GM23338 (cell line): ENCODE measurements at regions not wholly inside any gene's neighbourhood (a gene's known extent, or its start where the extent isn't known, plus 50 kb on each side); places are given as distances from the start of the nearest gene placed in this dataset.

Source experiments
- ATAC-seq: fragments of 200-7000 bp; cut with Tn5 transposase; 3 replicates; pipeline ENCODE4 v1.9.1; 2020
- DNase-seq: peaks from one replicate; pipeline ENCODE4 v3.0.0-alpha.2; 2015; ENCODE audit warnings: low spot score
- H2AFZ ChIP-seq: fragments of 200-600 bp; sonication (generic); 2 replicates; pipeline ENCODE4 v1.8.0; 2016; ENCODE audit warnings: antibody characterized with exemption, mild to moderate bottlenecking, moderate library complexity
- H3F3A ChIP-seq: fragments of 200-600 bp; sonication (generic); replicated peaks from 2 replicates; pipeline ENCODE4 v1.8.0; 2017; ENCODE audit warnings: antibody characterized with exemption, mixed run types, low read depth
- H3K27ac ChIP-seq: fragments of 200-600 bp; sonication (generic); 2 replicates; pipeline ENCODE4 v1.6.1; 2016; ENCODE audit warnings: low read depth
- H3K27me3 ChIP-seq: fragments of 200-600 bp; sonication (generic); 2 replicates; pipeline ENCODE4 v1.8.0; 2016; ENCODE audit warnings: mild to moderate bottlenecking, mixed run types, moderate library complexity; ENCODE audit not compliant: insufficient read depth
- H3K36me3 ChIP-seq: fragments of 200-600 bp; sonication (generic); 2 replicates; pipeline ENCODE4 v1.8.0; 2016; ENCODE audit warnings: mild to moderate bottlenecking; ENCODE audit not compliant: insufficient read depth
- H3K4me1 ChIP-seq: fragments of 200-600 bp; sonication (generic); 2 replicates; pipeline ENCODE4 v1.8.0; 2016; ENCODE audit warnings: mild to moderate bottlenecking, moderate library complexity; ENCODE audit not compliant: insufficient read depth
- H3K4me2 ChIP-seq: fragments of 200-600 bp; sonication (generic); 2 replicates; pipeline ENCODE4 v1.7.1; 2017; ENCODE audit warnings: mixed run types
- H3K4me3 ChIP-seq: fragments of 200-600 bp; sonication (generic); 2 replicates; pipeline ENCODE4 v1.6.1; 2016; ENCODE audit warnings: mixed run types
- H3K79me2 ChIP-seq: fragments of 200-600 bp; sonication (generic); replicated peaks from 2 replicates; pipeline ENCODE4 v1.8.0; 2017; ENCODE audit warnings: mild to moderate bottlenecking; ENCODE audit not compliant: insufficient read depth
- H3K9me2 ChIP-seq: fragments of 200-600 bp; sonication (generic); 2 replicates; pipeline ENCODE4 v1.8.0; 2017; ENCODE audit not compliant: insufficient read depth
- H4K20me1 ChIP-seq: fragments of 200-600 bp; sonication (generic); replicated peaks from 2 replicates; pipeline ENCODE4 v1.8.0; 2017; ENCODE audit warnings: mild to moderate bottlenecking; ENCODE audit not compliant: insufficient read depth
- H3K27ac Mint-ChIP-seq: 2 replicates; pipeline ENCODE4 v1.8.0; 2020; ENCODE audit warnings: inconsistent platforms, mild to moderate bottlenecking, moderate library complexity, mixed read lengths
- H3K27me3 Mint-ChIP-seq: 3 replicates; pipeline ENCODE4 v1.8.0; 2022; ENCODE audit warnings: low read depth, mild to moderate bottlenecking, moderate library complexity, mixed read lengths, inconsistent platforms; ENCODE audit not compliant: insufficient read depth, poor library complexity
- H3K36me3 Mint-ChIP-seq: 3 replicates; pipeline ENCODE4 v1.8.0; 2021; ENCODE audit warnings: low read depth, mild to moderate bottlenecking, inconsistent platforms, moderate library complexity, mixed read lengths
- H3K4me1 Mint-ChIP-seq: 3 replicates; pipeline ENCODE4 v1.8.0; 2020; ENCODE audit warnings: mild to moderate bottlenecking, inconsistent platforms, mixed read lengths
- H3K4me3 Mint-ChIP-seq: 3 replicates; pipeline ENCODE4 v1.8.0; 2021; ENCODE audit warnings: moderate library complexity, mild to moderate bottlenecking, inconsistent platforms, mixed read lengths
- H3K9me3 Mint-ChIP-seq: 3 replicates; pipeline ENCODE4 v1.8.0; 2020; ENCODE audit warnings: moderate library complexity, mild to moderate bottlenecking, inconsistent platforms, mixed read lengths
- CREB1 ChIP-seq: fragments of 250-450 bp; sonication (Bioruptor Pico); IDR thresholded peaks from 2 replicates; pipeline ENCODE4 v1.5.0; 2020; ENCODE audit warnings: low read depth, mild to moderate bottlenecking, moderate library complexity
- EZH2 ChIP-seq: fragments of 200-600 bp; sonication (generic); IDR thresholded peaks from one replicate; pipeline ENCODE4 v1.8.0; 2017; ENCODE audit warnings: antibody characterized with exemption, mild to moderate bottlenecking, low read depth; ENCODE audit not compliant: unreplicated experiment
- EZH2phosphoT487 ChIP-seq: fragments of 200-600 bp; sonication (generic); IDR thresholded peaks from one replicate; pipeline ENCODE4 v1.8.1; 2018; ENCODE audit warnings: antibody characterized with exemption; ENCODE audit not compliant: unreplicated experiment
- JUNB ChIP-seq: IDR thresholded peaks from one replicate; pipeline ENCODE4 v1.6.1; 2016; ENCODE audit warnings: antibody characterized with exemption; ENCODE audit not compliant: unreplicated experiment
- NANOG ChIP-seq: IDR thresholded peaks from 2 replicates; pipeline ENCODE4 v1.6.1; 2016; ENCODE audit warnings: antibody characterized with exemption, borderline replicate concordance
- POLR2AphosphoS5 ChIP-seq: IDR thresholded peaks from 2 replicates; pipeline ENCODE4 v1.6.1; 2016; ENCODE audit warnings: antibody characterized with exemption, low read depth
- STAT1 ChIP-seq: IDR thresholded peaks from one replicate; pipeline ENCODE4 v1.6.1; 2016; ENCODE audit warnings: antibody characterized with exemption; ENCODE audit not compliant: unreplicated experiment
- ZNF114 ChIP-seq: fragments of 250-450 bp; sonication (Bioruptor Pico); IDR thresholded peaks from 2 replicates; pipeline ENCODE4 v1.5.0; 2020; ENCODE audit warnings: mild to moderate bottlenecking, moderate library complexity
- ZNF331 ChIP-seq: fragments of 250-450 bp; sonication (Bioruptor Pico); IDR thresholded peaks from 2 replicates; pipeline ENCODE4 v1.5.0; 2020; ENCODE audit warnings: low read depth, mild to moderate bottlenecking, moderate library complexity
- TF ChIP-seq, protein P1 (sequence below): fragments of 250-450 bp; sonication (Bioruptor Pico); IDR thresholded peaks from 2 replicates; pipeline ENCODE4 v1.5.0; 2020; ENCODE audit warnings: mild to moderate bottlenecking, moderate library complexity
- TF ChIP-seq, protein P2 (sequence below): IDR thresholded peaks from one replicate; pipeline ENCODE4 v1.6.1; 2018; ENCODE audit warnings: antibody characterized with exemption; ENCODE audit not compliant: unreplicated experiment
- TF ChIP-seq, protein P3 (sequence below), 2 experiments: fragments of 200-600 bp in 1 of 2; sonication (generic) in 1 of 2; conservative IDR thresholded peaks; 2 replicates each; pipeline versions ENCODE4 v1.5.1 to v1.6.1; 2016 to 2017; ENCODE audit warnings: antibody characterized with exemption in 2 of 2, low read depth in 2 of 2, mild to moderate bottlenecking in 2 of 2, moderate library complexity in 1 of 2
- TF ChIP-seq, protein P4 (sequence below): IDR thresholded peaks from 2 replicates; pipeline ENCODE4 v1.6.1; 2016; ENCODE audit warnings: antibody characterized with exemption

DNA sequence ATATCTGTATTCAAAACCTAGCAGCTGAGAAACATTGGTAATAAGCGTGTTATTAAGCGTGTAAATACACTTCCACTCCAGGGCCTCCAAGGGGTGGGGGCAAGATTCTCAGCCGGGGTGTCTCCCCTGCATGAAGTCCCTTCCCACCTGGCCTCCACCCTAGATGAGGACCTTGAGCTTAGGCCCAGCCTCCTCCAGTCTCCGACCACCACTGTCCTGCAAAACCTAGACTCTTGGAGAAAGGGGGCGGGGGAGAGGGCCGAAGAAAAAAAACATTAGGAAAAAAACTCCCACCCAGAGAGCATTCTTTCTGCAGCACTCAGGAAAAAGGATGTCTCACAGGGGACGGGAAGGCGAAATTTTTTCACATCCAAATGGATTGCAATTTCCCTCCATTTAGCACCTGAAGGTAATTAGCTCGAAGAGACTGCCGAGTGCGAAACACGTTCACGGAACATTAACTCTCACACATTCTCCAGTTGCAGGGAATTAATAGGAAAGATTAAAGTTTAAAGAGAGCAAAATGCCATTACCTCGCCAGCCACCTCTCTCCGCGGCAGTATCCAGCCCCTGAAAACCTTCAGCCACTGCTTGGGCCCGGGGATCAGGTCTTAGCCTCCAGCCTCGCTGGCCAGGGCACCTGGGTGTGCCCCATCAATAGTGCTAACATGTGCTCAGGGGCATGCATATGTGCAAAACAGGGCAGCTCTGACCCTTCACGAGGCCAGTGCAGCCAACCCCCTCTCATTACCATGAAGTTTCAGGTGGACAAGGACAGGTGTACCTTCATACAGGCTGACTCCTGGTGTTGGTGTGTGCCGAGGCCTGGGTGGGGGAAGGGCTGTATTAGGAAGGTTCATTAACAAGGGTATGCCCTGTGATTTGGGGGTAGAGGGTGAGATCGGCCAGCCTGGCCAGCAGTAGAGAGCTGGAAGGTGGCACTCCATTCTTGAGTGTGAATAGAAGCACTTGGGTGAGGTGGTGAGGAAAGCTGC is 77.2 kb downstream of the HIF1AN start:
- Histone ChIP-seq H3K9me2 (0 out of 2 replicates have a peak, but pooled peaks cover 7% of the 10 kb centered on the region), H3K27ac (no peak overlapping the region), H4K20me1 (no peaks in the 10 kb centered on the region), H3K4me2 (no peak overlapping the region), H3K36me3 (no peaks in the 10 kb centered on the region), H3K4me1 (no peaks in the 10 kb centered on the region), H2AFZ (0 out of 2 replicates have a peak overlapping the region, but pooled peaks have one; percentile 10), H3F3A (no peaks in the 10 kb centered on the region), H3K4me3 (no peak overlapping the region), H3K27me3 (no peaks in the 10 kb centered on the region), H3K79me2 (no peaks in the 10 kb centered on the region)
- H3K36me3 Mint-ChIP-seq, result no peaks in the 10 kb centered on the region
- DNase-seq (no peak), ATAC-seq (no peak; the same call in 2 of the 3 replicates)
- 0 out of 2 replicates have a peak overlapping the region, but pooled peaks have one; percentile 43 for H3K27ac Mint-ChIP-seq
- H3K9me3 Mint-ChIP-seq, result no peaks in the 10 kb centered on the region; the same call in 2 of the 3 replicates
- TF ChIP-seq, protein P1, sequence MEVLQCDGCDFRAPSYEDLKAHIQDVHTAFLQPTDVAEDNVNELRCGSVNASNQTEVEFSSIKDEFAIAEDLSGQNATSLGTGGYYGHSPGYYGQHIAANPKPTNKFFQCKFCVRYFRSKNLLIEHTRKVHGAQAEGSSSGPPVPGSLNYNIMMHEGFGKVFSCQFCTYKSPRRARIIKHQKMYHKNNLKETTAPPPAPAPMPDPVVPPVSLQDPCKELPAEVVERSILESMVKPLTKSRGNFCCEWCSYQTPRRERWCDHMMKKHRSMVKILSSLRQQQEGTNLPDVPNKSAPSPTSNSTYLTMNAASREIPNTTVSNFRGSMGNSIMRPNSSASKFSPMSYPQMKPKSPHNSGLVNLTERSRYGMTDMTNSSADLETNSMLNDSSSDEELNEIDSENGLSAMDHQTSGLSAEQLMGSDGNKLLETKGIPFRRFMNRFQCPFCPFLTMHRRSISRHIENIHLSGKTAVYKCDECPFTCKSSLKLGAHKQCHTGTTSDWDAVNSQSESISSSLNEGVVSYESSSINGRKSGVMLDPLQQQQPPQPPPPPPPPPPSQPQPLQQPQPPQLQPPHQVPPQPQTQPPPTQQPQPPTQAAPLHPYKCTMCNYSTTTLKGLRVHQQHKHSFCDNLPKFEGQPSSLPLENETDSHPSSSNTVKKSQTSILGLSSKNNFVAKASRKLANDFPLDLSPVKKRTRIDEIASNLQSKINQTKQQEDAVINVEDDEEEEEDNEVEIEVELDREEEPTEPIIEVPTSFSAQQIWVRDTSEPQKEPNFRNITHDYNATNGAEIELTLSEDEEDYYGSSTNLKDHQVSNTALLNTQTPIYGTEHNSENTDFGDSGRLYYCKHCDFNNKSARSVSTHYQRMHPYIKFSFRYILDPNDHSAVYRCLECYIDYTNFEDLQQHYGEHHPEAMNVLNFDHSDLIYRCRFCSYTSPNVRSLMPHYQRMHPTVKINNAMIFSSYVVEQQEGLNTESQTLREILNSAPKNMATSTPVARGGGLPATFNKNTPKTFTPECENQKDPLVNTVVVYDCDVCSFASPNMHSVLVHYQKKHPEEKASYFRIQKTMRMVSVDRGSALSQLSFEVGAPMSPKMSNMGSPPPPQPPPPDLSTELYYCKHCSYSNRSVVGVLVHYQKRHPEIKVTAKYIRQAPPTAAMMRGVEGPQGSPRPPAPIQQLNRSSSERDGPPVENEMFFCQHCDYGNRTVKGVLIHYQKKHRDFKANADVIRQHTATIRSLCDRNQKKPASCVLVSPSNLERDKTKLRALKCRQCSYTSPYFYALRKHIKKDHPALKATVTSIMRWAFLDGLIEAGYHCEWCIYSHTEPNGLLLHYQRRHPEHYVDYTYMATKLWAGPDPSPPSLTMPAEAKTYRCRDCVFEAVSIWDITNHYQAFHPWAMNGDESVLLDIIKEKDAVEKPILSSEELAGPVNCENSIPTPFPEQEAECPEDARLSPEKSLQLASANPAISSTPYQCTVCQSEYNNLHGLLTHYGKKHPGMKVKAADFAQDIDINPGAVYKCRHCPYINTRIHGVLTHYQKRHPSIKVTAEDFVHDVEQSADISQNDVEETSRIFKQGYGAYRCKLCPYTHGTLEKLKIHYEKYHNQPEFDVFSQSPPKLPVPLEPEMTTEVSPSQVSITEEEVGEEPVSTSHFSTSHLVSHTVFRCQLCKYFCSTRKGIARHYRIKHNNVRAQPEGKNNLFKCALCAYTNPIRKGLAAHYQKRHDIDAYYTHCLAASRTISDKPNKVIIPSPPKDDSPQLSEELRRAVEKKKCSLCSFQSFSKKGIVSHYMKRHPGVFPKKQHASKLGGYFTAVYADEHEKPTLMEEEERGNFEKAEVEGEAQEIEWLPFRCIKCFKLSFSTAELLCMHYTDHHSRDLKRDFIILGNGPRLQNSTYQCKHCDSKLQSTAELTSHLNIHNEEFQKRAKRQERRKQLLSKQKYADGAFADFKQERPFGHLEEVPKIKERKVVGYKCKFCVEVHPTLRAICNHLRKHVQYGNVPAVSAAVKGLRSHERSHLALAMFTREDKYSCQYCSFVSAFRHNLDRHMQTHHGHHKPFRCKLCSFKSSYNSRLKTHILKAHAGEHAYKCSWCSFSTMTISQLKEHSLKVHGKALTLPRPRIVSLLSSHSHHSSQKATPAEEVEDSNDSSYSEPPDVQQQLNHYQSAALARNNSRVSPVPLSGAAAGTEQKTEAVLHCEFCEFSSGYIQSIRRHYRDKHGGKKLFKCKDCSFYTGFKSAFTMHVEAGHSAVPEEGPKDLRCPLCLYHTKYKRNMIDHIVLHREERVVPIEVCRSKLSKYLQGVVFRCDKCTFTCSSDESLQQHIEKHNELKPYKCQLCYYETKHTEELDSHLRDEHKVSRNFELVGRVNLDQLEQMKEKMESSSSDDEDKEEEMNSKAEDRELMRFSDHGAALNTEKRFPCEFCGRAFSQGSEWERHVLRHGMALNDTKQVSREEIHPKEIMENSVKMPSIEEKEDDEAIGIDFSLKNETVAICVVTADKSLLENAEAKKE (CRISPR knock-in tag), result no peak
- TF ChIP-seq CREB1, result no peak
- no peak for TF ChIP-seq EZH2phosphoT487
- no peak for TF ChIP-seq NANOG
- no peak for TF ChIP-seq ZNF331 (CRISPR knock-in tag)
- TF ChIP-seq, protein P2, sequence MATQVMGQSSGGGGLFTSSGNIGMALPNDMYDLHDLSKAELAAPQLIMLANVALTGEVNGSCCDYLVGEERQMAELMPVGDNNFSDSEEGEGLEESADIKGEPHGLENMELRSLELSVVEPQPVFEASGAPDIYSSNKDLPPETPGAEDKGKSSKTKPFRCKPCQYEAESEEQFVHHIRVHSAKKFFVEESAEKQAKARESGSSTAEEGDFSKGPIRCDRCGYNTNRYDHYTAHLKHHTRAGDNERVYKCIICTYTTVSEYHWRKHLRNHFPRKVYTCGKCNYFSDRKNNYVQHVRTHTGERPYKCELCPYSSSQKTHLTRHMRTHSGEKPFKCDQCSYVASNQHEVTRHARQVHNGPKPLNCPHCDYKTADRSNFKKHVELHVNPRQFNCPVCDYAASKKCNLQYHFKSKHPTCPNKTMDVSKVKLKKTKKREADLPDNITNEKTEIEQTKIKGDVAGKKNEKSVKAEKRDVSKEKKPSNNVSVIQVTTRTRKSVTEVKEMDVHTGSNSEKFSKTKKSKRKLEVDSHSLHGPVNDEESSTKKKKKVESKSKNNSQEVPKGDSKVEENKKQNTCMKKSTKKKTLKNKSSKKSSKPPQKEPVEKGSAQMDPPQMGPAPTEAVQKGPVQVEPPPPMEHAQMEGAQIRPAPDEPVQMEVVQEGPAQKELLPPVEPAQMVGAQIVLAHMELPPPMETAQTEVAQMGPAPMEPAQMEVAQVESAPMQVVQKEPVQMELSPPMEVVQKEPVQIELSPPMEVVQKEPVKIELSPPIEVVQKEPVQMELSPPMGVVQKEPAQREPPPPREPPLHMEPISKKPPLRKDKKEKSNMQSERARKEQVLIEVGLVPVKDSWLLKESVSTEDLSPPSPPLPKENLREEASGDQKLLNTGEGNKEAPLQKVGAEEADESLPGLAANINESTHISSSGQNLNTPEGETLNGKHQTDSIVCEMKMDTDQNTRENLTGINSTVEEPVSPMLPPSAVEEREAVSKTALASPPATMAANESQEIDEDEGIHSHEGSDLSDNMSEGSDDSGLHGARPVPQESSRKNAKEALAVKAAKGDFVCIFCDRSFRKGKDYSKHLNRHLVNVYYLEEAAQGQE, result no peak
- no peak for TF ChIP-seq EZH2
- no peak for TF ChIP-seq JUNB
- no peak for TF ChIP-seq STAT1
- TF ChIP-seq, protein P3, sequence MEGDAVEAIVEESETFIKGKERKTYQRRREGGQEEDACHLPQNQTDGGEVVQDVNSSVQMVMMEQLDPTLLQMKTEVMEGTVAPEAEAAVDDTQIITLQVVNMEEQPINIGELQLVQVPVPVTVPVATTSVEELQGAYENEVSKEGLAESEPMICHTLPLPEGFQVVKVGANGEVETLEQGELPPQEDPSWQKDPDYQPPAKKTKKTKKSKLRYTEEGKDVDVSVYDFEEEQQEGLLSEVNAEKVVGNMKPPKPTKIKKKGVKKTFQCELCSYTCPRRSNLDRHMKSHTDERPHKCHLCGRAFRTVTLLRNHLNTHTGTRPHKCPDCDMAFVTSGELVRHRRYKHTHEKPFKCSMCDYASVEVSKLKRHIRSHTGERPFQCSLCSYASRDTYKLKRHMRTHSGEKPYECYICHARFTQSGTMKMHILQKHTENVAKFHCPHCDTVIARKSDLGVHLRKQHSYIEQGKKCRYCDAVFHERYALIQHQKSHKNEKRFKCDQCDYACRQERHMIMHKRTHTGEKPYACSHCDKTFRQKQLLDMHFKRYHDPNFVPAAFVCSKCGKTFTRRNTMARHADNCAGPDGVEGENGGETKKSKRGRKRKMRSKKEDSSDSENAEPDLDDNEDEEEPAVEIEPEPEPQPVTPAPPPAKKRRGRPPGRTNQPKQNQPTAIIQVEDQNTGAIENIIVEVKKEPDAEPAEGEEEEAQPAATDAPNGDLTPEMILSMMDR (conservative IDR thresholded peaks at IDR 0.05; ENCODE audit: low read depth in 2 of 2), result no peak
- TF ChIP-seq, protein P4, sequence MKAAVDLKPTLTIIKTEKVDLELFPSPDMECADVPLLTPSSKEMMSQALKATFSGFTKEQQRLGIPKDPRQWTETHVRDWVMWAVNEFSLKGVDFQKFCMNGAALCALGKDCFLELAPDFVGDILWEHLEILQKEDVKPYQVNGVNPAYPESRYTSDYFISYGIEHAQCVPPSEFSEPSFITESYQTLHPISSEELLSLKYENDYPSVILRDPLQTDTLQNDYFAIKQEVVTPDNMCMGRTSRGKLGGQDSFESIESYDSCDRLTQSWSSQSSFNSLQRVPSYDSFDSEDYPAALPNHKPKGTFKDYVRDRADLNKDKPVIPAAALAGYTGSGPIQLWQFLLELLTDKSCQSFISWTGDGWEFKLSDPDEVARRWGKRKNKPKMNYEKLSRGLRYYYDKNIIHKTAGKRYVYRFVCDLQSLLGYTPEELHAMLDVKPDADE, result no peak
- TF ChIP-seq POLR2AphosphoS5, result no peak
- no peak for TF ChIP-seq ZNF114 (CRISPR knock-in tag)
- H3K4me3 Mint-ChIP-seq, result no peak overlapping the region
- peaks cover 4% of the 10 kb centered on the region; the same call in 1 of the 3 replicates for H3K4me1 Mint-ChIP-seq
- peaks cover 6% of the 10 kb centered on the region for H3K27me3 Mint-ChIP-seq
